K562 (cell line): ENCODE measurements at regions not wholly inside any gene's neighbourhood (a gene's known extent, or its start where the extent isn't known, plus 50 kb on each side); places are given as distances from the start of the nearest gene placed in this dataset.

Experiments used
- ATAC-seq: fragments of 200-7000 bp; cut with Tn5 transposase; 3 replicates; pipeline ENCODE4 v1.9.1; 2020; ENCODE audit warnings: moderate library complexity
- BruUV-seq: library from RNA; stranded (reverse); fragments of 400-500 nt; replicated peaks from 2 replicates; lab custom pipeline; 2021; lab: Mats Ljungman, UMichigan
- CTCF ChIA-PET: fragments of 300-600 bp; formaldehyde crosslinking; extraction: SDS; loops from one replicate; lab custom pipeline; 2021; ENCODE audit warnings: low intra/inter-chr PET ratio; lab: Yijun Ruan, JAX
- POLR2A ChIA-PET: fragments of 300-600, 350-650 bp; sonication (Branson Sonifier 250); formaldehyde crosslinking; extraction: SDS; loops from one replicate; lab custom pipeline; 2021; ENCODE audit warnings: antibody characterized with exemption, inconsistent platforms; lab: Yijun Ruan, JAX
- DNase-seq, 4 experiments: peaks; one replicate each; pipeline versions ENCODE4 v3.0.0 to v3.0.0-alpha.2; 2011 to 2018; ENCODE audit warnings: low spot score in 3 of 4, mixed read lengths in 3 of 4; ENCODE audit errors: extremely low read depth in 1 of 4
- FAIRE-seq: peaks from 2 replicates; lab custom pipeline; 2011; peaks lifted over from hg19 to GRCh38; lab: Jason Lieb, UNC
- H2AFZ ChIP-seq: 2 replicates; pipeline ENCODE4 v1.6.0; 2011; ENCODE audit warnings: low read depth, low read length, control low read depth, inconsistent platforms
- H3K27ac ChIP-seq: fragments of 200-600 bp; 3 replicates; pipeline ENCODE4 v1.8.0; 2011; ENCODE audit warnings: low read depth, mild to moderate bottlenecking, control low read depth, inconsistent platforms, low read length, moderate library complexity, mixed read lengths; ENCODE audit errors: extremely low read depth
- H3K27me3 ChIP-seq, 2 experiments: fragments of 300-600 bp in 1 of 2; 2 replicates in 1 of 2; 3 replicates in 1 of 2; pipeline versions ENCODE4 v1.6.0 to v1.8.0; 2011; ENCODE audit warnings: inconsistent platforms in 2 of 2, low read length in 2 of 2, mild to moderate bottlenecking in 1 of 2, mixed read lengths in 1 of 2, moderate library complexity in 1 of 2; ENCODE audit not compliant: control insufficient read depth in 2 of 2, insufficient read depth in 2 of 2
- H3K36me3 ChIP-seq: fragments of 300-600 bp; 3 replicates; pipeline ENCODE4 v1.8.0; 2011; ENCODE audit warnings: mild to moderate bottlenecking, low read length, inconsistent platforms; ENCODE audit not compliant: control insufficient read depth, insufficient read depth
- H3K4me1 ChIP-seq, 2 experiments: fragments of 200-600 bp in 1 of 2; replicated peaks in 1 of 2; 2 replicates in 1 of 2; 3 replicates in 1 of 2; pipeline versions ENCODE4 v1.5.1 to v1.8.0; 2011; ENCODE audit warnings: inconsistent platforms in 2 of 2, low read length in 2 of 2, mild to moderate bottlenecking in 1 of 2, mixed read lengths in 1 of 2, moderate library complexity in 1 of 2; ENCODE audit not compliant: control insufficient read depth in 2 of 2, insufficient read depth in 2 of 2
- H3K4me2 ChIP-seq: 2 replicates; pipeline ENCODE4 v1.6.1; 2011; ENCODE audit warnings: low read length, control low read depth, inconsistent platforms, mixed read lengths; ENCODE audit not compliant: insufficient read depth
- H3K4me3 ChIP-seq: fragments of 200-600 bp; sonication (generic), shearing (Covaris generic); 2 replicates; pipeline ENCODE4 v1.5.1; 2016; ENCODE audit warnings: control low read depth, inconsistent platforms
- H3K79me2 ChIP-seq: fragments of 200-600 bp; 3 replicates; pipeline ENCODE4 v1.8.0; 2011; ENCODE audit warnings: low read length, inconsistent platforms; ENCODE audit not compliant: control insufficient read depth, insufficient read depth
- H3K9ac ChIP-seq, 2 experiments: 2 replicates each; pipeline versions ENCODE4 v1.6.0 to v1.6.1; 2011; ENCODE audit warnings: low read depth in 2 of 2, low read length in 2 of 2, control low read depth in 1 of 2, inconsistent platforms in 1 of 2, mild to moderate bottlenecking in 1 of 2, mixed read lengths in 1 of 2; ENCODE audit not compliant: insufficient read depth in 1 of 2
- H3K9me1 ChIP-seq: one replicate; pipeline ENCODE4 v1.6.0; 2011; ENCODE audit warnings: inconsistent platforms, mild to moderate bottlenecking, low read length, moderate library complexity; ENCODE audit not compliant: control insufficient read depth, insufficient read depth
- H3K9me3 ChIP-seq: replicated peaks from 2 replicates; pipeline ENCODE4 v1.5.1; 2011; ENCODE audit warnings: low read depth, low read length, inconsistent platforms; ENCODE audit not compliant: control insufficient read depth, insufficient read depth
- H4K20me1 ChIP-seq: replicated peaks from 2 replicates; pipeline ENCODE4 v1.6.1; 2011; ENCODE audit warnings: low read length, inconsistent platforms, mixed read lengths; ENCODE audit not compliant: control insufficient read depth, insufficient read depth
- ARID3A ChIP-seq: IDR thresholded peaks from 2 replicates; pipeline ENCODE4 v1.6.1; 2012; ENCODE audit warnings: low read depth, low read length, improper control_type of control experiment, borderline replicate concordance
- BCL6 ChIP-seq: fragments of 250-450 bp; sonication (Bioruptor Pico); IDR thresholded peaks from 2 replicates; pipeline ENCODE4 v1.4.0; 2020
- DDX20 ChIP-seq: fragments of 450-650 bp; IDR thresholded peaks from 2 replicates; pipeline ENCODE4 v1.6.1; 2016; ENCODE audit warnings: missing genetic modification characterization, low read depth, mild to moderate bottlenecking, missing compliant biosample characterization, moderate library complexity
- FOXA1 ChIP-seq: fragments of 450-650 bp; IDR thresholded peaks from 2 replicates; pipeline ENCODE4 v1.6.1; 2016; ENCODE audit warnings: mild to moderate bottlenecking, borderline replicate concordance
- GTF2A2 ChIP-seq: IDR thresholded peaks from 2 replicates; pipeline ENCODE4 v1.6.1; 2016; ENCODE audit warnings: mild to moderate bottlenecking, missing genetic modification characterization, missing compliant biosample characterization
- HCFC1 ChIP-seq: IDR thresholded peaks from 2 replicates; pipeline ENCODE4 v1.6.1; 2012; ENCODE audit warnings: low read depth, low read length, improper control_type of control experiment
- HMG20A ChIP-seq: fragments of 450-650 bp; formaldehyde crosslinking; conservative IDR thresholded peaks from 2 replicates; pipeline ENCODE4 v1.4.0; 2020; ENCODE audit warnings: mild to moderate bottlenecking, mixed read lengths
- KAT7 ChIP-seq: sonication (generic); formaldehyde crosslinking; IDR thresholded peaks from 2 replicates; pipeline ENCODE4 v1.8.0; 2022; ENCODE audit warnings: missing genetic modification reagents, mild to moderate bottlenecking, borderline replicate concordance
- NFIC ChIP-seq: fragments of 450-650 bp; IDR thresholded peaks from 2 replicates; pipeline ENCODE4 v1.6.1; 2017; ENCODE audit warnings: mild to moderate bottlenecking, inconsistent platforms
- PBX2 ChIP-seq, 2 experiments: IDR thresholded peaks in 1 of 2; conservative IDR thresholded peaks in 1 of 2; 2 replicates each; pipeline ENCODE4 v1.6.1; 2016; ENCODE audit warnings: low read depth in 2 of 2, mild to moderate bottlenecking in 1 of 2, missing compliant biosample characterization in 1 of 2, missing genetic modification characterization in 1 of 2, moderate library complexity in 1 of 2
- POLR2H ChIP-seq: IDR thresholded peaks from 2 replicates; pipeline ENCODE4 v1.6.1; 2016; ENCODE audit warnings: missing genetic modification characterization, low read depth, mild to moderate bottlenecking, control low read depth, missing compliant biosample characterization, moderate library complexity
- PRPF4 ChIP-seq: fragments of 200-400 bp; formaldehyde crosslinking; IDR thresholded peaks from one replicate; pipeline ENCODE4 v1.6.1; 2017; ENCODE audit warnings: low read length, low read depth, mild to moderate bottlenecking; ENCODE audit not compliant: insufficient read depth, poor library complexity, severe bottlenecking
- RUNX1 ChIP-seq: sonication (generic); IDR thresholded peaks from 2 replicates; pipeline ENCODE4 v1.6.1; 2016; ENCODE audit warnings: antibody characterized with exemption, low read depth
- SMARCE1 ChIP-seq: fragments of 450-650 bp; IDR thresholded peaks from 2 replicates; pipeline ENCODE4 v1.7.1; 2016; ENCODE audit warnings: mild to moderate bottlenecking
- TCFL5 ChIP-seq: fragments of 250-450 bp; sonication (Bioruptor Pico); conservative IDR thresholded peaks from 2 replicates; pipeline ENCODE4 v1.6.1; 2021; ENCODE audit warnings: mild to moderate bottlenecking, moderate library complexity, matching md5 sums
- ZNF408 ChIP-seq: fragments of 250-450 bp; sonication (Bioruptor Pico); IDR thresholded peaks from 2 replicates; pipeline ENCODE4 v1.4.0; 2020; ENCODE audit warnings: low read depth, mild to moderate bottlenecking, moderate library complexity
- ZNF740 ChIP-seq, 3 experiments: fragments of 200-800 bp in 1 of 3; sonication (Bioruptor generic) in 1 of 3; sonication (generic) in 1 of 3; formaldehyde crosslinking in 1 of 3; IDR thresholded peaks; 2 replicates each; pipeline versions ENCODE4 v1.6.1 to v1.8.0; 2016 to 2022; ENCODE audit warnings: mild to moderate bottlenecking in 2 of 3, missing compliant biosample characterization in 2 of 3, missing genetic modification characterization in 2 of 3, missing genetic modification reagents in 1 of 3
- WGBS: fragments of 100-300 bp; shearing (Covaris generic); methylation state at CpG from one replicate; pipeline ENCODE4 v1.1.6; 2016; ENCODE audit warnings: low coverage, mixed read lengths; ENCODE audit not compliant: insufficient coverage; ENCODE audit errors: missing lambda C conversion rate; 5-methylcytosine and 5-hydroxymethylcytosine counted together
- in situ Hi-C: fragments of 300-500 bp; cut with MboI; formaldehyde crosslinking; loops from 4 replicates; pipeline ENCODE4 v1.15.0; 2018; ENCODE audit warnings: inconsistent platforms, mixed read lengths
- intact Hi-C: fragments of 100-400 bp; cut with micrococcal nuclease; formaldehyde crosslinking; loops from 2 replicates; pipeline ENCODE4 v1.14.2; 2022

GRCh38 chr3:146796078-146796477, 190.9 kb upstream of the PLSCR5 start:
- ChIA-PET CTCF (no interaction called here), POLR2A (no interaction called here)
- no peak overlapping the region for H3K9ac ChIP-seq
- H4K20me1 ChIP-seq: no peaks in the 10 kb centered on the region
- H3K9me1 ChIP-seq: no peaks in the 10 kb centered on the region
- no peaks in the 10 kb centered on the region for H3K79me2 ChIP-seq
- no peak for DNase-seq
- H2AFZ ChIP-seq: no peak overlapping the region
- no peak overlapping the region for H3K4me3 ChIP-seq
- no peak for ATAC-seq
- H3K27ac ChIP-seq: no peak overlapping the region
- intact Hi-C loops (loop anchor here (5.0 kb wide), 1 partner anchor 589 kb away; no protein-coding TSS in a partner anchor), in situ Hi-C loops (no loop called here)
- no peak for FAIRE-seq
- no peaks in the 10 kb centered on the region for H3K27me3 ChIP-seq
- H3K9me3 ChIP-seq: no peaks in the 10 kb centered on the region
- 0% methylated on average over 2 of the region's 2 CpGs for WGBS
- no peak overlapping the region for H3K4me2 ChIP-seq
- no TSS peak for BruUV-seq
- H3K36me3 ChIP-seq: no peaks in the 10 kb centered on the region
- no peaks in the 10 kb centered on the region for H3K4me1 ChIP-seq
- TF ChIP-seq DDX20 (tag) (no peak), PBX2 (CRISPR knock-in tag; IDR thresholded peaks at IDR 0.05; ENCODE audit: low read depth) (no peak), PBX2 (tag; conservative IDR thresholded peaks at IDR 0.05; ENCODE audit: low read depth) (no peak), TCFL5 (CRISPR knock-in tag) (no peak), HMG20A (no peak), NFIC (no peak), RUNX1 (no peak), ARID3A (no peak), BCL6 (CRISPR knock-in tag) (no peak), ZNF408 (no peak), KAT7 (CRISPR knock-in tag) (no peak), SMARCE1 (no peak), POLR2H (tag) (no peak), HCFC1 (no peak), ZNF740 (CRISPR knock-in tag; IDR thresholded peaks at IDR 0.05) (no peak), ZNF740 (tag; IDR thresholded peaks at IDR 0.05) (no peak), FOXA1 (no peak), GTF2A2 (tag) (no peak), PRPF4 (no peak)
